Gastrocnemius medialis (tissue), 4 donors: ENCODE measurements at regions not wholly inside any gene's neighbourhood (a gene's known extent, or its start where the extent isn't known, plus 50 kb on each side); places are given as distances from the start of the nearest gene placed in this dataset.
"Not testable (repeated sequence)": the region's sequence is repeated elsewhere in the genome, so short reads cannot be mapped to it uniquely, and the experiment has no call there.

Experiments
- ATAC-seq, 2 donors: fragments of 150-250 bp; one replicate each; pipeline ENCODE4 v1.9.1; 2016
- DNase-seq, 2 donors: peaks; one replicate each; pipeline ENCODE4 v3.0.0-alpha.2; 2019
- H3K27ac ChIP-seq, 4 donors: fragments of 200-600 bp; sonication (generic); 1 replicate in 1 of 4; 2 replicates in 3 of 4; pipeline ENCODE4 v1.5.1; 2016 to 2018; ENCODE audit warnings: mild to moderate bottlenecking in 2 of 4, moderate library complexity in 1 of 4
- H3K27me3 ChIP-seq, 3 donors: fragments of 200-600 bp; sonication (generic) in 2 of 3; 1 replicate in 1 of 3; 2 replicates in 2 of 3; pipeline versions ENCODE4 v1.5.1 to v1.6.0; 2016 to 2019; ENCODE audit warnings: mild to moderate bottlenecking in 1 of 3, moderate library complexity in 1 of 3
- H3K36me3 ChIP-seq, 2 donors: fragments of 200-600 bp; sonication (generic) in 1 of 2; one replicate each; pipeline ENCODE4 v1.5.1; 2017 to 2018
- H3K4me1 ChIP-seq, 2 donors: fragments of 200-600 bp; sonication (generic) in 1 of 2; one replicate each; pipeline ENCODE4 v1.5.1; 2016 to 2017; ENCODE audit warnings: mild to moderate bottlenecking in 2 of 2
- H3K4me3 ChIP-seq, 4 donors: fragments of 200-600 bp; sonication (generic) in 3 of 4; 1 replicate in 1 of 4; 2 replicates in 3 of 4; pipeline ENCODE4 v1.5.1; 2016 to 2019; ENCODE audit warnings: mild to moderate bottlenecking in 2 of 4
- H3K9me3 ChIP-seq, 3 donors: fragments of 200-600 bp; sonication (generic) in 2 of 3; 1 replicate in 1 of 3; 2 replicates in 2 of 3; pipeline ENCODE4 v1.5.1; 2016 to 2019
- POLR2A ChIP-seq, 2 donors: fragments of 450-650 bp; IDR thresholded peaks; one replicate each; pipeline ENCODE4 v1.6.1; 2017; ENCODE audit warnings: antibody characterized with exemption in 2 of 2, mild to moderate bottlenecking in 2 of 2, moderate library complexity in 2 of 2
- in situ Hi-C, 4 donors: fragments of 200-750 bp; cut with MboI; loops; one replicate each; pipeline versions ENCODE4 v1.15.0 to v1.8.0; 2017; ENCODE audit warnings: low sequenced_read_pairs in 4 of 4
- intact Hi-C: fragments of 100-400 bp; cut with DNase I; formaldehyde crosslinking; loops from one replicate; pipeline ENCODE4 v1.15.1; 2023; ENCODE audit warnings: low total_unique reads
- TF ChIP-seq, protein P1 (sequence below), 5 experiments: fragments of 450-650 bp in 3 of 5; fragments of 200-600 bp in 2 of 5; sonication (generic) in 2 of 5; IDR thresholded peaks in 4 of 5; conservative IDR thresholded peaks in 1 of 5; 1 replicate in 4 of 5; 2 replicates in 1 of 5; pipeline ENCODE4 v1.5.1; 2016 to 2019; ENCODE audit warnings: antibody characterized with exemption in 5 of 5, mild to moderate bottlenecking in 3 of 5, moderate library complexity in 3 of 5

DNA sequence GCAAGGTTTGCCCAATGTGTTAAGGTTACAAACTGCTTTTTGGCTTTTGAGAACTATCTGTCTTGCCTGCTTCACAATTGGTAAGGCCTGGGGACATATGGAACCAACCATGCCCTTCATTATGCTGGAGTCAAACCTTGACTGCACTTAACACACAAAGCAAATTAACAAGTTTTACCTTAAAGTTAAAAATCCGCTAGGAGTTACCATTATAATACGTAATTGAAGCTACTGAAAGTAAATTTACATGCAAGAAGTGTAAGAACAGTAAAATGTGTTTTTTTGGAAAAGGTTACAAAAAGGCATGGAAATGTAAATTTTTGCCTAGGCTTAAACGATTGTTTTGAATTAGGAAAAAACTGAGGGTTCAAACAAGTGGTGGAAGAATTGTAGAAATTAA is 69.7 kb downstream of the BMP15 start:
- Histone ChIP-seq H3K27me3 (peaks cover 0 to 3% (median 0%) of the 10 kb centered on the region in 3 donors), H3K27ac (no peak overlapping the region), H3K4me3 (no peak overlapping the region), H3K36me3 (no peaks in the 10 kb centered on the region), H3K9me3 (no peaks in the 10 kb centered on the region), H3K4me1 (no peaks in the 10 kb centered on the region)
- intact Hi-C loops (no loop called here), in situ Hi-C loops (no loop called here)
- no peak for ATAC-seq
- no peak for TF ChIP-seq POLR2A (IDR thresholded peaks at IDR 0.05)
- TF ChIP-seq, protein P1, sequence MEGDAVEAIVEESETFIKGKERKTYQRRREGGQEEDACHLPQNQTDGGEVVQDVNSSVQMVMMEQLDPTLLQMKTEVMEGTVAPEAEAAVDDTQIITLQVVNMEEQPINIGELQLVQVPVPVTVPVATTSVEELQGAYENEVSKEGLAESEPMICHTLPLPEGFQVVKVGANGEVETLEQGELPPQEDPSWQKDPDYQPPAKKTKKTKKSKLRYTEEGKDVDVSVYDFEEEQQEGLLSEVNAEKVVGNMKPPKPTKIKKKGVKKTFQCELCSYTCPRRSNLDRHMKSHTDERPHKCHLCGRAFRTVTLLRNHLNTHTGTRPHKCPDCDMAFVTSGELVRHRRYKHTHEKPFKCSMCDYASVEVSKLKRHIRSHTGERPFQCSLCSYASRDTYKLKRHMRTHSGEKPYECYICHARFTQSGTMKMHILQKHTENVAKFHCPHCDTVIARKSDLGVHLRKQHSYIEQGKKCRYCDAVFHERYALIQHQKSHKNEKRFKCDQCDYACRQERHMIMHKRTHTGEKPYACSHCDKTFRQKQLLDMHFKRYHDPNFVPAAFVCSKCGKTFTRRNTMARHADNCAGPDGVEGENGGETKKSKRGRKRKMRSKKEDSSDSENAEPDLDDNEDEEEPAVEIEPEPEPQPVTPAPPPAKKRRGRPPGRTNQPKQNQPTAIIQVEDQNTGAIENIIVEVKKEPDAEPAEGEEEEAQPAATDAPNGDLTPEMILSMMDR (IDR thresholded peaks at IDR 0.05 in 4 of 5, conservative IDR thresholded peaks at IDR 0.05 in 1 of 5) = no peak
- DNase-seq = no peak

DNA sequence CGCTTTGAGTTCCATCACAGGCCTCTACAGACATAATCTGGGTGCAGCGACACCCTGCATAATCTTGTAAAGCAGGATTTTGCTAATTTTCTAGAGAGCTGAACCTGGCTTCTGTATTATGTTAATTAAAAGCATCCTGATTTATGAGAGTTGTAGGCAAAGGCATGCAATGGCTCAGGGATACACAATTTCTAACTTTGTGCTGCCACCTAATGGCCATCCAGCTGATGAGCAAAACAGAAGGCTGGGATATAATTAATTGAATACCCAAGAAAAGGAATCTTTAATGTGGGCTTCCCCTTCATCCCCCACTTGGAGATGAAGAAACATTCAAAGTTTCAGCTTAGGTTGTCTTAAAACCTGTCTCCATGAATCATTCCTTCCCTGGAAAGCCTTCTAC is 78.1 kb downstream of the BMP15 start:
- Histone ChIP-seq H3K9me3 (no peaks in the 10 kb centered on the region), H3K36me3 (no peaks in the 10 kb centered on the region), H3K27ac (no peak overlapping the region), H3K4me3 (no peak overlapping the region), H3K4me1 (no peaks in the 10 kb centered on the region), H3K27me3 (peaks cover 0 to 9% (median 0%) of the 10 kb centered on the region in 3 donors)
- no peak for ATAC-seq
- in situ Hi-C loops (no loop called here), intact Hi-C loops (no loop called here)
- TF ChIP-seq, protein P1 (IDR thresholded peaks at IDR 0.05 in 4 of 5, conservative IDR thresholded peaks at IDR 0.05 in 1 of 5) = peak in 2 of 5 experiments; percentile 19 to 34
- TF ChIP-seq POLR2A (IDR thresholded peaks at IDR 0.05) = no peak
- no peak for DNase-seq

DNA sequence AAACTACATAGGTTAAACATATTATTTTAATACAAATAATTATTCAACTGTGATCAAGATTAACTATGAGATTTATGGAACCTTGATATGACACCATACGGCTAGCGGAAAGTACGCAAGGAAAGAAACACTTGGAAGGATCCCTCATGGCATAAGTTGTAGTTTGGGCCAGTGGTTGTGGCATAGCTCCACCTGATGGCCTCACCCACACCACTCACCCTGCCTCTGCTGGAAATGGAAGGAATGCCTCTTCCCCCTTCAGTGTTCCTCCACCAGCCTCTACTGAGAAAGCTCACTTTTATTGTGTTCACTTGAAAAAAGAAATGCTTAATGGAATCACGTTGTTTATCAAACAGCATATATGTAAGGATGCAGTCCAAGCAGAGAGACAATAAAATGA is 86.4 kb downstream of the BMP15 start:
- intact Hi-C loops = no loop called here
- Histone ChIP-seq H3K4me1 (no peaks in the 10 kb centered on the region), H3K4me3 (no peak overlapping the region), H3K27ac (no peak overlapping the region), H3K36me3 (no peaks in the 10 kb centered on the region), H3K9me3 (no peaks in the 10 kb centered on the region), H3K27me3 (peaks cover 0 to 6% (median 0%) of the 10 kb centered on the region in 3 donors)
- ATAC-seq (no peak), DNase-seq (no peak)
- TF ChIP-seq POLR2A (IDR thresholded peaks at IDR 0.05) = no peak
- TF ChIP-seq, protein P1 (IDR thresholded peaks at IDR 0.05 in 4 of 5, conservative IDR thresholded peaks at IDR 0.05 in 1 of 5) = no peak
- in situ Hi-C loops = no loop called here

DNA sequence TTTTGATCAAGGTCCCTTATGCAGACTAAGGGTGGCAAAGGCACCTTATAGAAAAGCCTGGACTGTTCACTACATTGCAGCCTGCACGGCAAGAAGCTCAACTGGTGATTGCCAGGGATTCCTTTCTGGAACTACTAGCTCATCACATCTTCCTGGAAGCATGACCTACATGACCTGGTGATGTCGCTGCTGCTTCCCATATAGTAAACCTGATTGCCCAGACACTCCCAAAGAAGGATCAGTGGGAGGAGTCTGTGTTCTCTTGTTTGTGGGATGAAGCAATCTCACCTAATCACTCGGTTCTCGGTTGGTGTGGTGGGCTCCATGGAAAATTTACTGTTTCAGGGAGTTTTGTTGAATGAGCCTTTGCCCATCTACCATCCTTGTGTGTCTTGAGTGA is 89.8 kb downstream of the BMP15 start:
- intact Hi-C loops, H3K27me3 ChIP-seq, H3K9me3 ChIP-seq, DNase-seq, H3K36me3 ChIP-seq, H3K4me1 ChIP-seq, H3K27ac ChIP-seq, ATAC-seq, in situ Hi-C loops, H3K4me3 ChIP-seq: not testable (repeated sequence)

DNA sequence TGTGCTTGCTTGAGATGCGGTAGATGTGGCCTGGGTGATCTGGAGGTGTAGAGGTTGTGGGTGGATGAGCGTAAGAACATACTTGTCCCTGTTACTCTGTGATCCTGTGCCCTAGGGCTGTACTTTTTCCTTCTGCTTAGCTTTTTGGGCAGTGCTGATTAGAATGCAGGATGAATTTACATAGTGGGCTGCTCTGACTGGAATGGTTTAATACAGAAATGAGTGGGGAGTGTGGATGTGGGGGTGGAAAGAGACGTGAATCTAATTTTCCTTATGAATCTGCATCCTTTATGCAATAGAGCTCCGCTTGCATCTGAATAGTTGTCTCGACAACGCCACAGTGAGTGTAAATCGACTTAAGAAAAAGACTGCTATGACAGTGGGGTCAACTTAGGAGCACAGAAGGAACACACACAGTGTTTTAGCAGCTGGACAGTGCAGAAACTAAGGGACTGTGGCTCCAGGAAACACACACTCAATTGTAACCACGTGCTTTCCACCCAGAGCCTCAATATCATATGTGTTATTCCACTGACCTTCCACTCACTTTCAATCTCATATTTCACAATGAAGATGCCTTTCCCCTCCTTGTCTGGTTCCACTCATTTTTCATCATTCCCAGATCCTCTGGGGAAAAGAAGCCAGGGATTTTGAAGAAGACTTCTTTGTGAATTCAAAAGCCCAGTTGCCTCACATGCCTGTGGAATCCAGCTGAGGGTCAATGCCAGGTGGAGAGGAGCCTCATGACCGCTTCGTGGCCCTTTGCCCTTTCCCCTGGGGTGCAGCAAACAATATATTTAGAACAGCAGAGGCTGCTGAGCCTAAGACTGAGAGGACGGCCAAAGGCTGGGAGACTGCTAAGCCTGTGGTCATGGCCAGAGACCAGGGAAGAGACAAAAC is 91.4 kb downstream of the BMP15 start:
- intact Hi-C loops, H3K27me3 ChIP-seq, H3K4me1 ChIP-seq, H3K36me3 ChIP-seq, H3K4me3 ChIP-seq, H3K27ac ChIP-seq, ATAC-seq, H3K9me3 ChIP-seq, in situ Hi-C loops: not testable (repeated sequence)
- DNase-seq = peak; percentile 2 to 12
